ENCODE measurements at regions not wholly inside any gene's neighbourhood (a gene's known extent, or its start where the extent isn't known, plus 50 kb on each side); places are given as distances from the start of the nearest gene placed in this dataset.

- H3K36me3 Mint-ChIP-seq (ENCODE audit: low read depth), result no peaks in the 10 kb centered on the region
- H3K9ac ChIP-seq (ENCODE audit: extremely low read depth, low read length, poor library complexity, severe bottlenecking), result no peak overlapping the region
- H3K9me3 ChIP-seq (ENCODE audit: control insufficient read depth, low read length), result no peaks in the 10 kb centered on the region
- H3K27ac ChIP-seq (ENCODE audit: low read depth, low read length), result no peak overlapping the region
- no peaks in the 10 kb centered on the region for H3K36me3 ChIP-seq (ENCODE audit: control insufficient read depth, insufficient read depth, low read length)
- peaks cover 1% of the 10 kb centered on the region for H3K9me3 Mint-ChIP-seq
- H3K27me3 Mint-ChIP-seq (ENCODE audit: insufficient read depth), result no peaks in the 10 kb centered on the region
- no peak for TF ChIP-seq CTCF (conservative IDR thresholded peaks at IDR 0.05)
- no peaks in the 10 kb centered on the region for H3K4me1 ChIP-seq (ENCODE audit: control insufficient read depth, insufficient read depth, low read length)
- H3K4me3 Mint-ChIP-seq, result no peak overlapping the region
- H3K4me3 ChIP-seq (ENCODE audit: low read length), result no peak overlapping the region
- H3K27me3 ChIP-seq (ENCODE audit: control insufficient read depth, insufficient read depth, low read length, poor library complexity, severe bottlenecking), result no peaks in the 10 kb centered on the region
- no peaks in the 10 kb centered on the region for H3K4me1 Mint-ChIP-seq
- no peak overlapping the region for H3K27ac Mint-ChIP-seq
- no peak for DNase-seq
Measured at GRCh38 chr5:125611541-125611940, 811.7 kb upstream of the GRAMD2B start.

- no peaks in the 10 kb centered on the region for H3K36me3 Mint-ChIP-seq (ENCODE audit: low read depth)
- Histone ChIP-seq H3K36me3 (ENCODE audit: control insufficient read depth, insufficient read depth, low read length) (no peaks in the 10 kb centered on the region), H3K4me1 (ENCODE audit: control insufficient read depth, insufficient read depth, low read length) (no peaks in the 10 kb centered on the region), H3K27ac (ENCODE audit: low read depth, low read length) (no peak overlapping the region), H3K4me3 (ENCODE audit: low read length) (no peak overlapping the region), H3K9ac (ENCODE audit: extremely low read depth, low read length, poor library complexity, severe bottlenecking) (no peak overlapping the region), H3K9me3 (ENCODE audit: control insufficient read depth, low read length) (no peaks in the 10 kb centered on the region), H3K27me3 (ENCODE audit: control insufficient read depth, insufficient read depth, low read length, poor library complexity, severe bottlenecking) (no peaks in the 10 kb centered on the region)
- no peak for DNase-seq
- no peaks in the 10 kb centered on the region for H3K4me1 Mint-ChIP-seq
- H3K9me3 Mint-ChIP-seq, result no peaks in the 10 kb centered on the region
- H3K27me3 Mint-ChIP-seq (ENCODE audit: insufficient read depth), result no peaks in the 10 kb centered on the region
- H3K27ac Mint-ChIP-seq, result no peak overlapping the region
- no peak overlapping the region for H3K4me3 Mint-ChIP-seq
- WGBS, 2 experiments (ENCODE audit: insufficient coverage in 1 of 2, insufficient read length in 1 of 2), result 79 to 89% methylated on average over 14 to 15 of the region's 15 CpGs
- TF ChIP-seq CTCF (conservative IDR thresholded peaks at IDR 0.05), result no peak
Measured at GRCh38 chr5:125612181-125612721, 811.0 kb upstream of the GRAMD2B start.

GRCh38 chr5:125612776-125613175, 810.4 kb upstream of the GRAMD2B start:
- no peak overlapping the region for H3K9ac ChIP-seq (ENCODE audit: extremely low read depth, low read length, poor library complexity, severe bottlenecking)
- H3K4me1 ChIP-seq (ENCODE audit: control insufficient read depth, insufficient read depth, low read length), result no peaks in the 10 kb centered on the region
- H3K9me3 ChIP-seq (ENCODE audit: control insufficient read depth, low read length), result no peaks in the 10 kb centered on the region
- Mint-ChIP-seq H3K9me3 (no peaks in the 10 kb centered on the region), H3K4me3 (no peak overlapping the region), H3K4me1 (no peaks in the 10 kb centered on the region), H3K27me3 (ENCODE audit: insufficient read depth) (no peaks in the 10 kb centered on the region), H3K36me3 (ENCODE audit: low read depth) (no peaks in the 10 kb centered on the region), H3K27ac (no peak overlapping the region)
- no peaks in the 10 kb centered on the region for H3K36me3 ChIP-seq (ENCODE audit: control insufficient read depth, insufficient read depth, low read length)
- H3K4me3 ChIP-seq (ENCODE audit: low read length), result no peak overlapping the region
- no peak for TF ChIP-seq CTCF (conservative IDR thresholded peaks at IDR 0.05)
- DNase-seq, result no peak
- no peak overlapping the region for H3K27ac ChIP-seq (ENCODE audit: low read depth, low read length)
- no peaks in the 10 kb centered on the region for H3K27me3 ChIP-seq (ENCODE audit: control insufficient read depth, insufficient read depth, low read length, poor library complexity, severe bottlenecking)
